Vagina (tissue), 2 donors: ENCODE measurements at regions not wholly inside any gene's neighbourhood (a gene's known extent, or its start where the extent isn't known, plus 50 kb on each side); places are given as distances from the start of the nearest gene placed in this dataset.

ENCODE experiments used
- DNase-seq, 2 donors: peaks; one replicate each; pipeline ENCODE4 v3.0.0-alpha.2; 2017; ENCODE audit errors: extremely low spot score in 2 of 2
- H3K27ac ChIP-seq: fragments of 200-600 bp; sonication (generic); one replicate; pipeline ENCODE4 v1.5.1; 2019
- H3K27me3 ChIP-seq: fragments of 200-600 bp; sonication (generic); one replicate; pipeline ENCODE4 v1.5.1; 2019
- H3K36me3 ChIP-seq, 2 donors: fragments of 200-600 bp; sonication (generic); one replicate each; pipeline ENCODE4 v1.5.1; 2017 to 2019
- H3K4me1 ChIP-seq: fragments of 200-600 bp; sonication (generic); one replicate; pipeline ENCODE4 v1.5.1; 2019
- H3K4me3 ChIP-seq, 2 donors: fragments of 200-600 bp; sonication (generic); 1 replicate in 1 of 2; 2 replicates in 1 of 2; pipeline ENCODE4 v1.5.1; 2016 to 2019
- H3K9me3 ChIP-seq: fragments of 200-600 bp; sonication (generic); one replicate; pipeline ENCODE4 v1.5.1; 2019
- POLR2A ChIP-seq, 2 donors: fragments of 450-650 bp; IDR thresholded peaks; one replicate each; pipeline ENCODE4 v1.6.1; 2017; ENCODE audit warnings: antibody characterized with exemption in 2 of 2, mild to moderate bottlenecking in 2 of 2, moderate library complexity in 2 of 2
- POLR2AphosphoS5 ChIP-seq, 2 donors: sonication (generic); formaldehyde crosslinking; IDR thresholded peaks; one replicate each; pipeline ENCODE4 v1.9.0; 2017; ENCODE audit warnings: antibody characterized with exemption in 2 of 2, mild to moderate bottlenecking in 2 of 2, low read depth in 1 of 2; ENCODE audit not compliant: insufficient read depth in 1 of 2
- intact Hi-C: fragments of 100-400 bp; cut with DNase I; formaldehyde crosslinking; loops from one replicate; pipeline ENCODE4 v1.15.1; 2023
- TF ChIP-seq, protein P1 (sequence below), 3 experiments: fragments of 450-650 bp in 2 of 3; fragments of 200-600 bp in 1 of 3; sonication (generic) in 1 of 3; IDR thresholded peaks; one replicate each; pipeline ENCODE4 v1.5.1; 2017 to 2019; ENCODE audit warnings: antibody characterized with exemption in 3 of 3, mild to moderate bottlenecking in 2 of 3, moderate library complexity in 2 of 3

DNA sequence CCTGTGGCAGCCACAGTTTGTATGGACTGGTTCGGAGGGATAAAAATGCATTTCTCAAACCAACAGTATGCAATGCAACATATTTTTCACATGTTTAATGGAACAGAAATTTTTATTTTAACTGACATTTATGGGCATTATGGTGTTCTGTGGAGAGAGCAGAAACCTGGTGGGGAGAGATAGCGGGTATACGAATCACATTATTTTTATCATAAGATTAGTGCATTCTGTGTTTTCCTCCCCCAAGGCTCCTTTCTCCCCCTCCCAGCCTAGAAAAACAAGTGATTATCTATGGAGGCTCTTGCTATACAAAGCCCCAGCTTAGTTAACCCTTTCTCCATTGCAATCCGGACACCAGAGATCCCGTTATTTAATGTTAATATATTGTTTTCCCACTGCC lies 289.8 kb upstream of the PIK3C3 start:
- TF ChIP-seq POLR2A (IDR thresholded peaks at IDR 0.05) (no peak), POLR2AphosphoS5 (IDR thresholded peaks at IDR 0.05; ENCODE audit: insufficient read depth in 1 of 2, low read depth in 1 of 2) (no peak)
- TF ChIP-seq, protein P1, sequence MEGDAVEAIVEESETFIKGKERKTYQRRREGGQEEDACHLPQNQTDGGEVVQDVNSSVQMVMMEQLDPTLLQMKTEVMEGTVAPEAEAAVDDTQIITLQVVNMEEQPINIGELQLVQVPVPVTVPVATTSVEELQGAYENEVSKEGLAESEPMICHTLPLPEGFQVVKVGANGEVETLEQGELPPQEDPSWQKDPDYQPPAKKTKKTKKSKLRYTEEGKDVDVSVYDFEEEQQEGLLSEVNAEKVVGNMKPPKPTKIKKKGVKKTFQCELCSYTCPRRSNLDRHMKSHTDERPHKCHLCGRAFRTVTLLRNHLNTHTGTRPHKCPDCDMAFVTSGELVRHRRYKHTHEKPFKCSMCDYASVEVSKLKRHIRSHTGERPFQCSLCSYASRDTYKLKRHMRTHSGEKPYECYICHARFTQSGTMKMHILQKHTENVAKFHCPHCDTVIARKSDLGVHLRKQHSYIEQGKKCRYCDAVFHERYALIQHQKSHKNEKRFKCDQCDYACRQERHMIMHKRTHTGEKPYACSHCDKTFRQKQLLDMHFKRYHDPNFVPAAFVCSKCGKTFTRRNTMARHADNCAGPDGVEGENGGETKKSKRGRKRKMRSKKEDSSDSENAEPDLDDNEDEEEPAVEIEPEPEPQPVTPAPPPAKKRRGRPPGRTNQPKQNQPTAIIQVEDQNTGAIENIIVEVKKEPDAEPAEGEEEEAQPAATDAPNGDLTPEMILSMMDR (IDR thresholded peaks at IDR 0.05), result no peak
- no peaks in the 10 kb centered on the region for H3K9me3 ChIP-seq

DNA sequence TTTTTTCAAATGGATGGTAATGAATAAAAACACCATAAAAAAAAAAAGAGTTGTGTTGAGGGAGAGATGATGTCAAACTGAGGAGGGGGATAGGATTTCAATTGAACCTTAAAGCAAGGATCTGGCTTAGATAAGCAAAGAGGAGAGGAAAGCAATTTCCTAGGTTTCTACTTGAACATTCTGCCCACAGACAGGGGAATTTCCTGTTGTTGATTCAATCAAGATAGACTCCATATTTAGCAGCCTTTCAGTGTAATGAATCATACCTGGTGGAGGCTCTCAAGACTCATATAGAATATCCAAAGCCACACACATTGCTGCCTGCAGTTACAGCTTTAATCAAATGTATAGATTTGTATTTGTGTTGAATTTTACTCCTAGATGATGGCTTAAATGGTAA lies 294.4 kb upstream of the PIK3C3 start:
- no peaks in the 10 kb centered on the region for H3K4me1 ChIP-seq
- H3K9me3 ChIP-seq, result no peaks in the 10 kb centered on the region
- intact Hi-C loops, result no loop called here
- no peak for DNase-seq
- H3K27me3 ChIP-seq, result no peaks in the 10 kb centered on the region
- TF ChIP-seq, protein P1 (IDR thresholded peaks at IDR 0.05), result no peak
- TF ChIP-seq POLR2AphosphoS5 (IDR thresholded peaks at IDR 0.05; ENCODE audit: insufficient read depth in 1 of 2, low read depth in 1 of 2), result no peak
- no peak for TF ChIP-seq POLR2A (IDR thresholded peaks at IDR 0.05)
- no peaks in the 10 kb centered on the region for H3K36me3 ChIP-seq
- H3K27ac ChIP-seq, result no peak overlapping the region
- no peak overlapping the region for H3K4me3 ChIP-seq

More for the DNA sequence above, 289.8 kb upstream of the PIK3C3 start:
- Histone ChIP-seq H3K36me3 (no peaks in the 10 kb centered on the region), H3K27me3 (no peaks in the 10 kb centered on the region), H3K4me3 (no peak overlapping the region), H3K4me1 (no peaks in the 10 kb centered on the region), H3K27ac (no peak overlapping the region)
- intact Hi-C loops, result no loop called here
- DNase-seq, result no peak

DNA sequence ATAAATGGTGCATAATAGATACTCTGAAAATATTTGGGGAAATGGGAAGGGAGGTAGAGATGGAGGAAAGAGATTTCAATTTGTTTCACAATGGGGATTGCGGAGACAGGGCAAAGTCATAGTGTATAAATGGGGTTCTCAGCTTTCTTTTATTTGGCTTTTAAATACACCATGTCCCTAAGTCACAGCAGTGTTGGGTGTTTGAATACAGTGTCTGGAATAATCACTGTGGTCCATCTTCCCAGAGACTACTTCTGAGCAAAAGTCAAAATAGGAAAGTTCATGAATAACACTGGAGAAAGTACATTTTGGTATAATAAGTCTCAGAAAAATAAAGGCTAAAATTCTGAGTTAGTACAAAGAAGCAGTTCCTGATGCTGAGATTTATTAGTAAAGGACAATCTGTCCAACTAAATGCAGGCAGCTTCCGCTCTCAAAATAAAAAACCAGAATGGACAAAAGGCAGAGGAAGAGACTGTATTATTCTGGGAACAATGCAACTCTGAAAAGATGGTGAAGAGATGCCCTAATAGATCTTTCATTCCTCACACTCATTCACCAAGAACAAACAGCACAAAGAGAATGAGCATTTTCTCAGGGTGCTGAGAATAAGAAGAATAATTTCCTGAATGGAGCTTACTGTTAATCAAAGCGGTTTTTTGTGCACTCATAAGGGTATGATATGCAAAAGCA lies 295.4 kb upstream of the PIK3C3 start:
- no peak for DNase-seq
- Histone ChIP-seq H3K27ac (no peak overlapping the region), H3K4me1 (no peaks in the 10 kb centered on the region), H3K9me3 (no peaks in the 10 kb centered on the region), H3K27me3 (no peaks in the 10 kb centered on the region), H3K36me3 (no peaks in the 10 kb centered on the region), H3K4me3 (no peak overlapping the region)
- intact Hi-C loops, result no loop called here
- TF ChIP-seq POLR2A (IDR thresholded peaks at IDR 0.05) (no peak), POLR2AphosphoS5 (IDR thresholded peaks at IDR 0.05; ENCODE audit: insufficient read depth in 1 of 2, low read depth in 1 of 2) (no peak)
- TF ChIP-seq, protein P1 (IDR thresholded peaks at IDR 0.05), result no peak

DNA sequence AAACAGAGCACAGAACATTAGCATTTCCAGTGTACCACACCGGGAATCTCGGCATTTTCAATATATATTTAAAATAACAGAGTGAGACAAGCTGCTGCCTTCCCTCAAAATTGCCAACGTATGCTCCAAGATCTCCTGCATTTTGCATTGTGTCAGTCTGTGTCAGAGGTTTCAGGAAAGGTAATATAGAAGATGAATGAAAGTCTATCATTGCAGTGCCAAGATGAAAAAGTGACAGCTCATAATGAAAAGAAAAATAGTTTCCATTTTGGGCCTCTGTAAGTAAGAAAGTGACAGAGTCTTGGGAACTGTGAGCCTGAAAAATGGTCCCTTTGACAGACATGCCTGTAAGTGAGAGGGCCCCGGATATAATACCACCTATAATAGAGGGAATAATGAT lies 297.8 kb upstream of the PIK3C3 start:
- no peaks in the 10 kb centered on the region for H3K27me3 ChIP-seq
- no peaks in the 10 kb centered on the region for H3K9me3 ChIP-seq
- intact Hi-C loops, result no loop called here
- DNase-seq, result no peak
- H3K27ac ChIP-seq, result no peak overlapping the region
- no peaks in the 10 kb centered on the region for H3K4me1 ChIP-seq
- H3K36me3 ChIP-seq, result no peaks in the 10 kb centered on the region
- TF ChIP-seq POLR2A (IDR thresholded peaks at IDR 0.05), result no peak
- no peak for TF ChIP-seq POLR2AphosphoS5 (IDR thresholded peaks at IDR 0.05; ENCODE audit: insufficient read depth in 1 of 2, low read depth in 1 of 2)
- TF ChIP-seq, protein P1 (IDR thresholded peaks at IDR 0.05), result no peak
- H3K4me3 ChIP-seq, result no peak overlapping the region

DNA sequence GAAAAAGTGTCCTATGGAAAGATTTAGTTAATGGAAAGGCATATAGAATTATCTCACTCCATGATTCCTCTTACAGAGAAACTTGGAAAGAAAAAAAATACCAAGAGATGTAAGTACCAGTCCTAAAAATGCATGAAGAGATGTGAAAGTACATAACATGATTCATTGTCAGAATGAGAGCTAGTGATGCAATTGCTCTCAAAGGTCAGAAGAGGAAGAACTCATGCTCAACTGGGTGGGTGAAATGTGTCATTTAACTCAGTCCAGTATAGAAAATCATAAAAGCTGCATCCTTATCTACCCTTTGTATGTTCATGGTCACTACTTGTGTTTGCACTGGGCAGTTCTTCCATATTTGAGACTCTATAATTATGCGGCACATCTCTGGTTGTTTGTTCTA lies 300.0 kb upstream of the PIK3C3 start:
- no peaks in the 10 kb centered on the region for H3K36me3 ChIP-seq
- H3K27me3 ChIP-seq, result no peaks in the 10 kb centered on the region
- intact Hi-C loops, result no loop called here
- no peaks in the 10 kb centered on the region for H3K4me1 ChIP-seq
- DNase-seq, result no peak
- H3K27ac ChIP-seq, result no peak overlapping the region
- H3K4me3 ChIP-seq, result no peak overlapping the region
- TF ChIP-seq, protein P1 (IDR thresholded peaks at IDR 0.05), result no peak
- TF ChIP-seq POLR2A (IDR thresholded peaks at IDR 0.05) (no peak), POLR2AphosphoS5 (IDR thresholded peaks at IDR 0.05; ENCODE audit: insufficient read depth in 1 of 2, low read depth in 1 of 2) (no peak)
- H3K9me3 ChIP-seq, result no peaks in the 10 kb centered on the region
